HEK293T (cell line): ENCODE measurements at regions not wholly inside any gene's neighbourhood (a gene's known extent, or its start where the extent isn't known, plus 50 kb on each side); places are given as distances from the start of the nearest gene placed in this dataset.

Experiments
- ARNT ChIP-seq: fragments of 450-650 bp; IDR thresholded peaks from 2 replicates; pipeline ENCODE4 v1.6.1; 2017; ENCODE audit warnings: mild to moderate bottlenecking
- BHLHE40 ChIP-seq: fragments of 450-650 bp; IDR thresholded peaks from 2 replicates; pipeline ENCODE4 v1.6.1; 2016; ENCODE audit warnings: mild to moderate bottlenecking, moderate library complexity, borderline replicate concordance
- FOXK2 ChIP-seq: fragments of 450-650 bp; IDR thresholded peaks from 2 replicates; pipeline ENCODE4 v1.6.1; 2016; ENCODE audit warnings: mild to moderate bottlenecking
- HDGF ChIP-seq: fragments of 450-650 bp; IDR thresholded peaks from 2 replicates; pipeline ENCODE4 v1.6.1; 2017; ENCODE audit warnings: antibody characterized with exemption, borderline replicate concordance
- SP1 ChIP-seq: fragments of 450-650 bp; IDR thresholded peaks from 2 replicates; pipeline ENCODE4 v1.6.1; 2017
- ZNF384 ChIP-seq: fragments of 450-650 bp; IDR thresholded peaks from 2 replicates; pipeline ENCODE4 v1.6.1; 2016

DNA sequence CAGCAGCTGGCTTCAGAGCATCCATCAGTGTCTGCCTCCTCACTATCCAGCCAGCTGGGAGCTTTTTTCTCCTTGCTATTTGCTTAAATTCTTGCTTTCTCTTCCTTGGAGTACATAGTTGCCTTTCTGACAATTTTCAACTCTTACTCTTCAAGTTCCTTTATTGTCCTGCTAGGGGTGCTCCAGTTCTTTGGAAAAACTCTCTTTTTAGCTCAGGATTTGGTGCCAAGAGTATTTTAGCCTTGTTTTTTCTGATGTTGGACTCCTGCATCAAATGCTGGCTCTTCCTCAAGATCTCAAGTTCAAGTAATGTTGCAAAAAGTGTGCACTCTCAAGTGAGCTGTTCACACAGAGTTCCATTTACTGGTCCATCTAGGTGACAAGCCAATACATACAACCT, 126.4 kb downstream of the KDR start:
- TF ChIP-seq HDGF (no peak), ZNF384 (no peak), SP1 (no peak), BHLHE40 (no peak), ARNT (no peak), FOXK2 (no peak)
